Nephron progenitor cell (in vitro differentiated cells): ENCODE measurements at regions not wholly inside any gene's neighbourhood (a gene's known extent, or its start where the extent isn't known, plus 50 kb on each side); places are given as distances from the start of the nearest gene placed in this dataset.
"Not testable (repeated sequence)": the region's sequence is repeated elsewhere in the genome, so short reads cannot be mapped to it uniquely, and the experiment has no call there.

Experiments used
- DNase-seq: peaks from one replicate; pipeline ENCODE4 v3.0.0; 2021
- H3K27ac Mint-ChIP-seq: 2 replicates; pipeline ENCODE4 v1.8.0; 2021; ENCODE audit warnings: mild to moderate bottlenecking, moderate library complexity, mixed read lengths
- H3K27me3 Mint-ChIP-seq: 2 replicates; pipeline ENCODE4 v1.8.0; 2021; ENCODE audit warnings: mild to moderate bottlenecking, low read depth, mixed read lengths; ENCODE audit not compliant: poor library complexity
- H3K36me3 Mint-ChIP-seq: 2 replicates; pipeline ENCODE4 v1.8.0; 2021; ENCODE audit warnings: low read depth, mixed read lengths
- H3K4me1 Mint-ChIP-seq: 2 replicates; pipeline ENCODE4 v1.8.0; 2021; ENCODE audit warnings: mixed read lengths
- H3K4me3 Mint-ChIP-seq: 2 replicates; pipeline ENCODE4 v1.8.0; 2021; ENCODE audit warnings: mild to moderate bottlenecking, moderate library complexity, mixed read lengths
- H3K9me3 Mint-ChIP-seq: 2 replicates; pipeline ENCODE4 v1.8.0; 2021; ENCODE audit warnings: mild to moderate bottlenecking, moderate library complexity, mixed read lengths
- TF ChIP-seq, protein P1 (sequence below): fragments of 200-600 bp; sonication (generic); IDR thresholded peaks from 2 replicates; pipeline ENCODE4 v1.5.0; 2021; ENCODE audit warnings: antibody characterized with exemption

DNA sequence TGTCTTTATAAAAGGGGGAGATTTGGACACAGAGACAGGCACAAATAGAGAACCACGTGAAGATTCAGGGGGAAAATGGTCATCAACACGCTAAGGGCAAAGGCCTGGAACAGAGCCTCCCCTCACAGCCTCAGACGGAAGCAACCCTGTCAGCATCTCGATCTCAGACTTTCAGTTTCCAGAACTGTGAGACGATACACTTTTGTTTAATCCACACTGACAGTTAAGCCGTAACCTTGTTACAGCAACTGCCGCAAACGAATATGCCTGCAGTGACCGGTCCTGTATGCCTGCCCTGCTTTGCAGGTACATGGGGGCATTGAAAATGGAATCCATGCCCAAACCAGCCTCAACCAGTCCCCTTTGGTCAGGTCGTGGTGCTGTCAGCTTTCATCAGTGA, 139.5 kb downstream of the ATPSCKMT start:
- Mint-ChIP-seq H3K4me3 (no peak overlapping the region), H3K27me3 (peaks cover 3% of the 10 kb centered on the region), H3K4me1 (no peaks in the 10 kb centered on the region), H3K9me3 (no peaks in the 10 kb centered on the region), H3K36me3 (no peaks in the 10 kb centered on the region), H3K27ac (no peak overlapping the region)
- TF ChIP-seq, protein P1, sequence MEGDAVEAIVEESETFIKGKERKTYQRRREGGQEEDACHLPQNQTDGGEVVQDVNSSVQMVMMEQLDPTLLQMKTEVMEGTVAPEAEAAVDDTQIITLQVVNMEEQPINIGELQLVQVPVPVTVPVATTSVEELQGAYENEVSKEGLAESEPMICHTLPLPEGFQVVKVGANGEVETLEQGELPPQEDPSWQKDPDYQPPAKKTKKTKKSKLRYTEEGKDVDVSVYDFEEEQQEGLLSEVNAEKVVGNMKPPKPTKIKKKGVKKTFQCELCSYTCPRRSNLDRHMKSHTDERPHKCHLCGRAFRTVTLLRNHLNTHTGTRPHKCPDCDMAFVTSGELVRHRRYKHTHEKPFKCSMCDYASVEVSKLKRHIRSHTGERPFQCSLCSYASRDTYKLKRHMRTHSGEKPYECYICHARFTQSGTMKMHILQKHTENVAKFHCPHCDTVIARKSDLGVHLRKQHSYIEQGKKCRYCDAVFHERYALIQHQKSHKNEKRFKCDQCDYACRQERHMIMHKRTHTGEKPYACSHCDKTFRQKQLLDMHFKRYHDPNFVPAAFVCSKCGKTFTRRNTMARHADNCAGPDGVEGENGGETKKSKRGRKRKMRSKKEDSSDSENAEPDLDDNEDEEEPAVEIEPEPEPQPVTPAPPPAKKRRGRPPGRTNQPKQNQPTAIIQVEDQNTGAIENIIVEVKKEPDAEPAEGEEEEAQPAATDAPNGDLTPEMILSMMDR, result no peak
- no peak for DNase-seq

DNA sequence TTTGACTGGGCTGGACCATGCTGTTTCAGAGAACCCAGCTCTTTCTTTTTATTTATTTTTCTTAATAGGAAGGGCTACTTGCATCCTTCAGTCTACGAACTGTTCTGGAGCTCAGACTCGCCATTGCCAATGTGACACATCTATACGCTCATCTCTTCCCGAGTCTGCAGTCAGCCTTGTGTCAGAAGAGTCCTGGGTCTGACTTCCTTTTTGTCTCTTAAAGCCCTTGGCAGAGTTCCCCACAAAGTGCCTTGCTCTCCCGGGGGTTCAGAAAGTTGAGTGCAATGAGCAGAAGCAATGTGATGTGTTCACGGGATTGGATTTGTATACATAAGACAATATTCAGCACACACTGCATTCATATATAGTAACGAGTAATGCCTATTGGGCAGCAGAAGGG, 140.4 kb downstream of the ATPSCKMT start:
- H3K4me3 Mint-ChIP-seq, result no peak overlapping the region
- TF ChIP-seq, protein P1, result no peak
- no peak overlapping the region for H3K27ac Mint-ChIP-seq
- peaks cover 3% of the 10 kb centered on the region for H3K27me3 Mint-ChIP-seq
- no peaks in the 10 kb centered on the region for H3K36me3 Mint-ChIP-seq
- DNase-seq, result no peak
- H3K9me3 Mint-ChIP-seq, result no peaks in the 10 kb centered on the region
- no peaks in the 10 kb centered on the region for H3K4me1 Mint-ChIP-seq

DNA sequence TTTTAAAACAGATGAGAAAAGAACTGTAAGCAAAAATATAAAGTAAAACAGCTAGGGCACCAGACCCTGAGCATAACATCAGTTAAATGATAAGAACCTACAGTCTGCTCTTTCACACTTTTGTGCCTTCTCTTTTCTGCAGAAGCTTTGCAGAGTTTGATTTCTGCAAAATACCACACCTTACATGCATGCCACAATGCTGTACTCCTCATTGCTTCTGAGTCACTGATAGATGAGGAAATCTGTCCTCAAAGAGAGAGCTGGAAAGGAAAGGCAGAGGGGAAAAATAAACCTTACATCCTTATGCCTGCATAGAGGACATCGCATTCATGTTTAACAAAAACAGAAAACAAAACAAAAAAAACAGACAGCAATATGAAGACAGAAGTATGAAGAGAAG, 142.9 kb downstream of the ATPSCKMT start:
- H3K9me3 Mint-ChIP-seq, result peaks cover 9% of the 10 kb centered on the region
- no peak overlapping the region for H3K4me3 Mint-ChIP-seq
- H3K27me3 Mint-ChIP-seq, result peaks cover 5% of the 10 kb centered on the region
- H3K4me1 Mint-ChIP-seq, result peaks cover 8% of the 10 kb centered on the region
- TF ChIP-seq, protein P1, result no peak
- no peaks in the 10 kb centered on the region for H3K36me3 Mint-ChIP-seq
- H3K27ac Mint-ChIP-seq, result no peak overlapping the region
- no peak for DNase-seq

DNA sequence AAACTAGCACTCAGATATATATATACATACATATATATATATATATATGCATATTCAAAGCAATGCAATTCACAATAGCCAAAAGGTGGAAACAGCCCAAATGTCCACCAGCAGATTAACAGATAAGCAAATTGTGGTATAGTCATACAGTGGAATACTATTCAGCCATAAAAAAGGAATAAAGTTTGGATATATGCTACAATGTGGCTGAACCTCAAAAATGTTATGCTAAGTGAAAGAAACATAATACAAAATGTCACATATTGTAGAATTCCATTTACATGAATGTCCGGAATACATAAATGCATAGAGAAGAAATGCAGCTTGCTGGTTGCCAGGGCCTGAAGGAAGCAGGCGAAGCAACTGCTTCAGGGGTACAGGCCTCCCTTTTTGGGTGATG, 143.4 kb downstream of the ATPSCKMT start:
- H3K9me3 Mint-ChIP-seq, result peaks cover 9% of the 10 kb centered on the region
- H3K27me3 Mint-ChIP-seq, result peaks cover 5% of the 10 kb centered on the region
- TF ChIP-seq, protein P1, result no peak
- no peaks in the 10 kb centered on the region for H3K36me3 Mint-ChIP-seq
- no peak overlapping the region for H3K27ac Mint-ChIP-seq
- peaks cover 8% of the 10 kb centered on the region for H3K4me1 Mint-ChIP-seq
- H3K4me3 Mint-ChIP-seq, result no peak overlapping the region
- DNase-seq, result no peak

DNA sequence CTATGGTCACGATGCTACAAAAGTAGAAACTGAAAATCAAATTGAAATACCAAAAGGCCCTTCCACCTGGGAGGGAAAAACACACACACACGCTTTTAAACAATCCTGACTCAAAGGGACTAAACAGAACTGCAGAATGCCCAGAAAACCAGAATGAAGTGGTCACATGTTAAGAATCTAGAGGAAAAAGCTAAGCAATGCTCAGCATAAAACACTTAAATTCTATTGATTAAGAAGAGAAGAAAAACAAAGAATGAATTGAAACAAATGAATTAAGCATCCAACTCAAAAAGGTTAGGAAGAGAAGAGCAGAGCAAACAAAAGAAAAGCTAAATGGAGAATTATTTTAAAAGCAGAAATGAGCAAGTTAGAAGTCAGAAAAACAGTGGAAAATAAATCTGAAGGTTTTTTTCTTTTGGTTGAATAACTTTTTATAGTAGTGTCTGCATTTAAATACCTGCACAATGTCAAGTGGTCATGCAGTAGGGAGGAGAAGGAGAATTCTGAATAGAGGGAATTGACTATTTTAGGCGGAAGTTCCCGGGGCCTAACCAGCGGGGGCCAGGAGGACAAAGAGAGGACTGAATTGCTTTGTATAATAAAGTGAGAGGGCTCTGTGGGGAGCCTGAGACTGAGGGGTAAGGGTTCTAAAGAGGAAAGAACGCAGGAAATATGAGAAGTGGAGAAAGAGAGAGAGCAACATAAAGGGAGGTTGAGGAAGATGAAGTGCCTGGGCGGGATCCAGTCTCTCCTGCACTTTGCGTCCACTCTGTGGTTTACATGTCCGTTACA, 146.8 kb downstream of the ATPSCKMT start:
- Mint-ChIP-seq H3K4me3 (no peak overlapping the region), H3K4me1 (peaks cover 8% of the 10 kb centered on the region), H3K36me3 (peaks cover 17% of the 10 kb centered on the region), H3K9me3 (peaks cover 36% of the 10 kb centered on the region), H3K27me3 (peaks cover 5% of the 10 kb centered on the region), H3K27ac (no peak overlapping the region)
- TF ChIP-seq, protein P1, result no peak
- DNase-seq, result no peak

DNA sequence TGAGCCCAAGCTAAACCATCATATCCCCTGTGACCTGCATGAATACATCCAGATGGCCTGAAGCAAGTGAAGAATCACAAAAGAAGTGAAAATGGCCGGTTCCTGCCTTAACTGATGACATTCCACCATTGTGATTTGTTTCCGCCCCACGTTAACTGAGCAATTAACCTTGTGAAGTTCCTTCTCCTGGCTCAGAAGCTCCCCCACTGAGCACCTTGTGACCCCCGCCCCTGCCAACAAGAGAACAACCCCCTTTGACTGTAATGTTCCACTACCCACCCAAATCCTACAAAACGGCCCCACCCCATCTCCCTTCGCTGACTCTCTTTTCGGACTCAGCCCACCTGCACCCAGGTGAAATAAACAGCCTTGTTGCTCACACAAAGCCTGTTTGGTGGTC, 147.5 kb downstream of the ATPSCKMT start:
- DNase-seq, H3K27ac Mint-ChIP-seq, H3K4me1 Mint-ChIP-seq, H3K4me3 Mint-ChIP-seq, H3K27me3 Mint-ChIP-seq: not testable (repeated sequence)
- peaks cover 17% of the 10 kb centered on the region for H3K36me3 Mint-ChIP-seq
- peaks cover 36% of the 10 kb centered on the region for H3K9me3 Mint-ChIP-seq
